ENCODE measurements at regions not wholly inside any gene's neighbourhood (a gene's known extent, or its start where the extent isn't known, plus 50 kb on each side); places are given as distances from the start of the nearest gene placed in this dataset.
"Not testable (repeated sequence)": the region's sequence is repeated elsewhere in the genome, so short reads cannot be mapped to it uniquely, and the experiment has no call there.

GRCh38 chr4:122992641-122993040, 70.2 kb upstream of the NUDT6 start:
- DNase-seq, result no peak
- 60 to 90% methylated on average over 1 to 2 of the region's 2 CpGs for WGBS, 2 donors (ENCODE audit: low coverage in 1 of 2)
- in situ Hi-C loops (cut with MboI; ENCODE audit: low pct_ligation_motif_present in 1 of 4, low pct_unique_long_range_greater_than_20kb in 1 of 4, low sequenced_read_pairs in 3 of 4), result no loop called here

GRCh38 chr4:122996350-122996749, 74.0 kb upstream of the NUDT6 start:
- no peak overlapping the region for H3K4me3 ChIP-seq
- H3K27ac ChIP-seq, result no peak overlapping the region
- no peaks in the 10 kb centered on the region for H3K9me3 ChIP-seq
- in situ Hi-C loops (cut with MboI; ENCODE audit: low pct_ligation_motif_present in 1 of 4, low pct_unique_long_range_greater_than_20kb in 1 of 4, low sequenced_read_pairs in 3 of 4) (no loop called here), intact Hi-C loops (cut with DNase I; ENCODE audit: low total_unique reads) (no loop called here)
- peaks cover 0 to 7% (median 1%) of the 10 kb centered on the region in 4 donors for H3K4me1 ChIP-seq
- 100% methylated on average over 1 of the region's 1 CpG for WGBS, 2 donors (ENCODE audit: low coverage in 1 of 2)
- TF ChIP-seq EP300 (IDR thresholded peaks at IDR 0.05; ENCODE audit: low read depth) (no peak), POLR2A (IDR thresholded peaks at IDR 0.05) (no peak), POLR2AphosphoS5 (IDR thresholded peaks at IDR 0.05) (no peak), CTCF (IDR thresholded peaks at IDR 0.05) (no peak)
- no peak for DNase-seq
- no peaks in the 10 kb centered on the region for H3K27me3 ChIP-seq
- no peaks in the 10 kb centered on the region for H3K36me3 ChIP-seq

More at GRCh38 chr4:122992641-122993040, 70.2 kb upstream of the NUDT6 start:
- intact Hi-C loops (cut with DNase I; ENCODE audit: low total_unique reads), result no loop called here
- Histone ChIP-seq H3K9me3 (peaks cover 15 to 16% of the 10 kb centered on the region in 2 donors), H3K4me3 (no peak overlapping the region), H3K36me3 (peaks cover 0 to 12% (median 3%) of the 10 kb centered on the region in 4 donors), H3K4me1 (peaks cover 0 to 7% (median 1%) of the 10 kb centered on the region in 4 donors), H3K27me3 (no peaks in the 10 kb centered on the region), H3K27ac (no peak overlapping the region)
- TF ChIP-seq EP300 (IDR thresholded peaks at IDR 0.05; ENCODE audit: low read depth) (no peak), CTCF (IDR thresholded peaks at IDR 0.05) (no peak), POLR2AphosphoS5 (IDR thresholded peaks at IDR 0.05) (no peak), POLR2A (IDR thresholded peaks at IDR 0.05) (no peak)

- in situ Hi-C loops (cut with MboI; ENCODE audit: low pct_ligation_motif_present in 1 of 4, low pct_unique_long_range_greater_than_20kb in 1 of 4, low sequenced_read_pairs in 3 of 4), result no loop called here
- H3K9me3 ChIP-seq, result no peaks in the 10 kb centered on the region
- no peaks in the 10 kb centered on the region for H3K27me3 ChIP-seq
- no peak overlapping the region for H3K27ac ChIP-seq
- peaks cover 0 to under 1% (median under 1%) of the 10 kb centered on the region in 4 donors for H3K4me1 ChIP-seq
- no peak for DNase-seq
- TF ChIP-seq EP300 (IDR thresholded peaks at IDR 0.05; ENCODE audit: low read depth) (no peak), POLR2AphosphoS5 (IDR thresholded peaks at IDR 0.05) (no peak), POLR2A (IDR thresholded peaks at IDR 0.05) (no peak), CTCF (IDR thresholded peaks at IDR 0.05) (no peak)
- H3K4me3 ChIP-seq, result no peak overlapping the region
- intact Hi-C loops (cut with DNase I; ENCODE audit: low total_unique reads), result no loop called here
- H3K36me3 ChIP-seq, result no peaks in the 10 kb centered on the region
- WGBS, 2 donors (ENCODE audit: low coverage in 1 of 2), result 90 to 91% methylated on average over 2 of the region's 2 CpGs
Observed at GRCh38 chr4:122997463-122998101, 75.2 kb upstream of the NUDT6 start.

- H3K36me3 ChIP-seq; H3K4me3 ChIP-seq; H3K27ac ChIP-seq; H3K4me1 ChIP-seq; H3K27me3 ChIP-seq; intact Hi-C loops (cut with DNase I; ENCODE audit: low total_unique reads); H3K9me3 ChIP-seq; DNase-seq; in situ Hi-C loops (cut with MboI; ENCODE audit: low pct_ligation_motif_present in 1 of 4, low pct_unique_long_range_greater_than_20kb in 1 of 4, low sequenced_read_pairs in 3 of 4): not testable (repeated sequence)
- WGBS, 2 donors (ENCODE audit: low coverage in 1 of 2), result 91 to 92% methylated on average over 6 to 17 of the region's 17 CpGs
Observed at GRCh38 chr4:123004079-123004478, 81.7 kb upstream of the NUDT6 start.

- in situ Hi-C loops (cut with MboI; ENCODE audit: low pct_ligation_motif_present in 1 of 4, low pct_unique_long_range_greater_than_20kb in 1 of 4, low sequenced_read_pairs in 3 of 4); DNase-seq; H3K27ac ChIP-seq; H3K36me3 ChIP-seq; intact Hi-C loops (cut with DNase I; ENCODE audit: low total_unique reads); H3K9me3 ChIP-seq; H3K27me3 ChIP-seq; H3K4me3 ChIP-seq; H3K4me1 ChIP-seq: not testable (repeated sequence)
- 60 to 82% methylated on average over 3 of the region's 3 CpGs for WGBS, 2 donors (ENCODE audit: low coverage in 1 of 2)
Observed at GRCh38 chr4:123005126-123005525, 82.7 kb upstream of the NUDT6 start.
